HG03280 (cell line): ENCODE measurements at regions not wholly inside any gene's neighbourhood (a gene's known extent, or its start where the extent isn't known, plus 50 kb on each side); places are given as distances from the start of the nearest gene placed in this dataset.
A peak's percentile ranks its signal among the peaks of the same experiment; 100 is the strongest.
"Not testable (repeated sequence)": the region's sequence is repeated elsewhere in the genome, so short reads cannot be mapped to it uniquely, and the experiment has no call there.

Experiments
- ATAC-seq: cut with Tn5 transposase; IDR thresholded peaks from one replicate; pipeline ENCODE4 v1.9.1; 2021; ENCODE audit warnings: mild to moderate bottlenecking, moderate library complexity; ENCODE audit not compliant: unreplicated experiment

DNA sequence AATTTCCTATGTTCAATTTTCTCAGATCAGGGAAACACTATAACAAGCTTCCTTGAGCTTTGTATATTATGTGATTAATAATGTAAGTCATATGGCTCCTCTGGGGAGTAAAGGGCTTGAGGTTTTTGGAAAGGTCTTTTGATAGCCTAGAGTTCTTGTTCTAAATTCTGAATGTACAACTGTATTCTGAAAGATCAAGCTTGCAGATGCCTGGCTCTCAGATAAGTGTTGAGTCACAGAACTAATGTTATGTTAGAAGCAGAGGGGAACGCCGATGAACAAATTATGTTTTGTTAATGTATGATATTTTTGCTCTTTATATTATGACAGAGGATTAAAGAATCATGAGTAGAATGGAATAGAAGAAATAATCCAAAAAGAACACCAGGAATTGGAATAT lies 170.1 kb downstream of the RPRM start:
- no peak for ATAC-seq

DNA sequence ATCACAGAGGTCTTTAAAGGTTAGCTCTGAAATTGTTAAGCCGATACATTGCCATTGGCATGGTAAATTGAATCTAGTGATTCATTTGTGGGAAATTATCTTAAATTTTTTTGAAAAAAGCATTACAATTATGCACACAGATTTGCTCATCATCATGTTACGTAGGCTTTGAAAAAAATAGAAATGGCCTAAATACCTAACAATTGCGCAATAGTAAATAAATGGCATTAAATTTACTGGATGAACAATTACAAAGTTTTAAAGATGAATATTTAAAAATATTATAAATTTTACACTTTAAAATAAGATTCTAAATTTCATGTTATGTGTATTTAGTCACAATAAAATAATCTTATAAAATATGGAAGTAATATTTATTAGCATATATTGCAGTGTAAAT lies 171.3 kb downstream of the RPRM start:
- ATAC-seq = no peak

- no peak for ATAC-seq
Observed at GRCh38 chr2:153299809-153300208, 178.8 kb downstream of the RPRM start.

- ATAC-seq = no peak
Observed at GRCh38 chr2:153299217-153299616, 179.3 kb downstream of the RPRM start.

- ATAC-seq = no peak
Observed at GRCh38 chr2:153294199-153294786, 184.3 kb downstream of the RPRM start.

DNA sequence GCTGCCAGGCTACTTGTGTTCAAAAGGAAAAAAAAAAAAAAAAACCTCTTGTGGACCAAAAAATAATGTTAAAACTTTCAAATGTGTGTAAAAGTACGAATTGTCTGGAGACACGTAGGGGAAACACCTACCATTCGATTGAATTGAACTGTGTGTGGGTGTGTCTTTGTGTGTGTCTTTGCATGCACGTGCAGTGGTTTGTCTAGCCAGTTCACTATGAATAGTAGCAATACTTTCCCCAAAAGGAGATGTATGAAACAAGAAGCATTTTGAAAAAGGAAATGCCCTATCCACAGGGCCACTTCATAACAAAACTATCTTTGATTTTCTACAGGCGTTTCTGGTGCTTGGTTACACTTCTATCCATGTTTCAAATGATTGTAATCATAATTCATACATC lies 186.8 kb downstream of the RPRM start:
- ATAC-seq = no peak

GRCh38 chr2:153287109-153287801 lies 191.3 kb downstream of the RPRM start:
- ATAC-seq = no peak

DNA sequence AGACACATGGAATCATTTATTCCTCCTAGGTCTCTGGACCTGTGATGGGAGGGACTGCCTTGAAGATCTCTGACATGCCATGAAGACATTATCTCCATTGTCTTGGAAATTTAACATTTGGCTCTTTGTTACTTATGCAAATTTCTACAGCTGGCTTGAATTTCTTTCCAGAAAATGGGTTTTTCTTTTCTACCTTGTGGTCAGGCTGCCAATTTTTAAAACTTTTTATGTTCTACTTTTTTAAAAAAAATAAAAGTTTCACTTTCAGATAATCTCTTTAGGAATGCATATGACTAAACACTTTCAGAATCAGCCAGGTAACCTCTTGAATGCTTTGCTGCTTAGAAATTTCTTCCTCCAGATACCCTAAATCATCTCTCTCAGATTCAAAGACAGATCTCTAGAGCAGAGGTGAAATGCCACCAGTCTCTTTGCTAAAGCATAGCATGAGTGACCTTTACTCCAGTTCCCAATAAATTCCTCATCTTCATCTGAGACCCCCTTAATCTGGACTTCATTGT lies 209.6 kb downstream of the RPRM start:
- no peak for ATAC-seq

- not testable (repeated sequence) for ATAC-seq
Observed at GRCh38 chr2:153256876-153257275, 221.7 kb downstream of the RPRM start.

- not testable (repeated sequence) for ATAC-seq
Observed at GRCh38 chr2:153246636-153247035, 231.9 kb downstream of the RPRM start.

- peak; percentile 65 for ATAC-seq
Observed at GRCh38 chr2:153235516-153235915, 243.0 kb downstream of the RPRM start.

- no peak for ATAC-seq
Observed at GRCh38 chr2:153232464-153232863, 246.1 kb downstream of the RPRM start.

- ATAC-seq = no peak
Observed at GRCh38 chr2:153230977-153231376, 247.6 kb downstream of the RPRM start.

DNA sequence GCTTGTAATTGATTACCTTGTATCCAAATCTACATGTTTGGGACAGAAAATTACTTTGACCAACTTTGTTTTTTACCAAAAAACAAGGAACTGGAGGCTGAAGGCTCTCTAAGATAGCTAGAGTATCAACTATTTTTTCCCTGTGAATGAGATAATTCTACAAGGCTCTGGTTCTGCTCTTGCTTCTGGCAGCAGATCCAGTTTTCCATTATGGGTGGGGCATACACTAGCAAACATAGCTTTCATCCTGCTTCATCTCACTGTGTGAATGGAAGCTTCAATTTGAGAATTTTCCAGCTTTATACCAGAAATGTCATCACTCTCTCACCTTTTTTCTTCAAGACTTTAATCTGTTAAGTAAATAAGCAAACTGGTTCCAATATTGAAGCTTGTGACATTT lies 249.7 kb downstream of the RPRM start:
- no peak for ATAC-seq

- no peak for ATAC-seq
Observed at GRCh38 chr2:153227981-153228380, 250.6 kb downstream of the RPRM start.

DNA sequence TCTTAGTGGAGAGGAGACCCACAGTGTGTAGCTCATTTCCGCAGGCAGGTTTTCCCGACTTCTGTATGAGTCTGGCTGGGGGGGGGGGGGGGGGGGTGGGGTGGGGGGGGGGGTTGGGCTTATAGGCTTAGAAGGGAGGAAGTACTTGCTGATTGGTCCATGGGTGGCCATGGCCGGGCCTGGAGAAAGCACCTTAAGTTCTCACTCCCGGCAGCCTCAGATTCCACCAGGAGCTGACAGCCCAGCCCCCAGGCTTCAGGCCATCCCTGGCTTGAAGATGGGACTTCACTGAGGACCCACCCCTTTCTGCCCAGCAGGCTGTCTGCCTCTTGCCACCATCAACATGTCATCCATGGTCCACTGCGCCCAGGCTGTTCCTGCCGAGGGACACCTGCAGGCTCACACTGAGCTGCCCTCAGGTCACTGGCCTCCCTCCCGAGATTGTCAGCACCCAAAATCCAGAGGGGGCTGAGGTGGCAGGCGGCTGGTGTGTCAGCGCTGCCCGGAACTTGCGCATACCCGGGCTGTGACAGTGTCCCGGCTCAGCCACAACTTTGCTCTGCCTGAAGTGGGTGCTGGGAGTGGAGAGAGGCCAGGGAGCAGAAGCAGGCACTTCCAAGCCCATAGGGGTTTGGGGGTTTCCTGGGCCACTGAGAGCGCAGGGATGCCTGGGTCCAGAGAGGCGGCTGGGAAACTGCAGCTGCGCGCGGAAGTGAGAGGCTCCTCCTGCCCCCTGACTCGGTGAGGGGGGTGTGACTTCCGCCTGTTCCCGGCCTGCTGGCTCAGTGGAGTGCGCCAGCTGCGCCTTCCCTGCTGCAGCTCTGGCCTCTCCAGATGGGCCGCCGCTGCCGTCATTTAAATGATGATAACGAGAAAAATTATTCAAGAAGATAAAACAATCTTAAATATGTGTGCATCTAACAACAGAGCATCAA lies 256.1 kb downstream of the RPRM start:
- no peak for ATAC-seq

GRCh38 chr2:153221506-153221905 lies 257.1 kb downstream of the RPRM start:
- no peak for ATAC-seq

DNA sequence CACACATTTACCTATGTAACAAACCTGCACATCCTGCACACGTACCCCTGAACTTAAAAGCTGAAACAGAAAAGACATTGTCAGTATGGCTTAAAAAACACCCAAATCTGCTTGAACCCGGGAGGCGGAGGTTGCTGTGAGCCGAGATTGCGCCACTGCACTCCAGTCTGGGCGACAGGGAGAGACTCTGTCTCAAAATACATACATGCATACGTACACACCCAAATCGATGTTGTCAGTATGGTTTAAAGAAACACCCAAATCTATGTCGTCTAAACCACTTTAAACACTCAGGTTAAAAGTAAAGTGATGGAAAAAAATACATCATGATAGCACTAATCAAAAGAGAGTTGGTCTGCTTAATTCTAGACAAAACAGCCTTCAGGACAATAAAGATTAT lies 257.5 kb downstream of the RPRM start:
- no peak for ATAC-seq

GRCh38 chr2:153218851-153219250 lies 259.7 kb downstream of the RPRM start:
- no peak for ATAC-seq

- no peak for ATAC-seq
Observed at GRCh38 chr2:153214337-153214736, 264.2 kb downstream of the RPRM start.

GRCh38 chr2:153213022-153213421 lies 265.5 kb downstream of the RPRM start:
- no peak for ATAC-seq
